K562 (cell line): ENCODE measurements at regions not wholly inside any gene's neighbourhood (a gene's known extent, or its start where the extent isn't known, plus 50 kb on each side); places are given as distances from the start of the nearest gene placed in this dataset.

Experiments used
- ATAC-seq: fragments of 200-7000 bp; cut with Tn5 transposase; 3 replicates; pipeline ENCODE4 v1.9.1; 2020; ENCODE audit warnings: moderate library complexity
- BruUV-seq: library from RNA; stranded (reverse); fragments of 400-500 nt; replicated peaks from 2 replicates; lab custom pipeline; 2021; lab: Mats Ljungman, UMichigan
- CTCF ChIA-PET: fragments of 300-600 bp; formaldehyde crosslinking; extraction: SDS; loops from one replicate; lab custom pipeline; 2021; ENCODE audit warnings: low intra/inter-chr PET ratio; lab: Yijun Ruan, JAX
- POLR2A ChIA-PET: fragments of 300-600, 350-650 bp; sonication (Branson Sonifier 250); formaldehyde crosslinking; extraction: SDS; loops from one replicate; lab custom pipeline; 2021; ENCODE audit warnings: antibody characterized with exemption, inconsistent platforms; lab: Yijun Ruan, JAX
- DNase-seq, 4 experiments: peaks; one replicate each; pipeline versions ENCODE4 v3.0.0 to v3.0.0-alpha.2; 2011 to 2018; ENCODE audit warnings: low spot score in 3 of 4, mixed read lengths in 3 of 4; ENCODE audit errors: extremely low read depth in 1 of 4
- FAIRE-seq: peaks from 2 replicates; lab custom pipeline; 2011; peaks lifted over from hg19 to GRCh38; lab: Jason Lieb, UNC
- H2AFZ ChIP-seq: 2 replicates; pipeline ENCODE4 v1.6.0; 2011; ENCODE audit warnings: low read depth, low read length, control low read depth, inconsistent platforms
- H3K27ac ChIP-seq: fragments of 200-600 bp; 3 replicates; pipeline ENCODE4 v1.8.0; 2011; ENCODE audit warnings: low read depth, mild to moderate bottlenecking, control low read depth, inconsistent platforms, low read length, moderate library complexity, mixed read lengths; ENCODE audit errors: extremely low read depth
- H3K27me3 ChIP-seq, 2 experiments: fragments of 300-600 bp in 1 of 2; 2 replicates in 1 of 2; 3 replicates in 1 of 2; pipeline versions ENCODE4 v1.6.0 to v1.8.0; 2011; ENCODE audit warnings: inconsistent platforms in 2 of 2, low read length in 2 of 2, mild to moderate bottlenecking in 1 of 2, mixed read lengths in 1 of 2, moderate library complexity in 1 of 2; ENCODE audit not compliant: control insufficient read depth in 2 of 2, insufficient read depth in 2 of 2
- H3K36me3 ChIP-seq: fragments of 300-600 bp; 3 replicates; pipeline ENCODE4 v1.8.0; 2011; ENCODE audit warnings: mild to moderate bottlenecking, low read length, inconsistent platforms; ENCODE audit not compliant: control insufficient read depth, insufficient read depth
- H3K4me1 ChIP-seq, 2 experiments: fragments of 200-600 bp in 1 of 2; replicated peaks in 1 of 2; 2 replicates in 1 of 2; 3 replicates in 1 of 2; pipeline versions ENCODE4 v1.5.1 to v1.8.0; 2011; ENCODE audit warnings: inconsistent platforms in 2 of 2, low read length in 2 of 2, mild to moderate bottlenecking in 1 of 2, mixed read lengths in 1 of 2, moderate library complexity in 1 of 2; ENCODE audit not compliant: control insufficient read depth in 2 of 2, insufficient read depth in 2 of 2
- H3K4me2 ChIP-seq: 2 replicates; pipeline ENCODE4 v1.6.1; 2011; ENCODE audit warnings: low read length, control low read depth, inconsistent platforms, mixed read lengths; ENCODE audit not compliant: insufficient read depth
- H3K4me3 ChIP-seq: fragments of 200-600 bp; sonication (generic), shearing (Covaris generic); 2 replicates; pipeline ENCODE4 v1.5.1; 2016; ENCODE audit warnings: control low read depth, inconsistent platforms
- H3K79me2 ChIP-seq: fragments of 200-600 bp; 3 replicates; pipeline ENCODE4 v1.8.0; 2011; ENCODE audit warnings: low read length, inconsistent platforms; ENCODE audit not compliant: control insufficient read depth, insufficient read depth
- H3K9ac ChIP-seq, 2 experiments: 2 replicates each; pipeline versions ENCODE4 v1.6.0 to v1.6.1; 2011; ENCODE audit warnings: low read depth in 2 of 2, low read length in 2 of 2, control low read depth in 1 of 2, inconsistent platforms in 1 of 2, mild to moderate bottlenecking in 1 of 2, mixed read lengths in 1 of 2; ENCODE audit not compliant: insufficient read depth in 1 of 2
- H3K9me1 ChIP-seq: one replicate; pipeline ENCODE4 v1.6.0; 2011; ENCODE audit warnings: inconsistent platforms, mild to moderate bottlenecking, low read length, moderate library complexity; ENCODE audit not compliant: control insufficient read depth, insufficient read depth
- H3K9me3 ChIP-seq: replicated peaks from 2 replicates; pipeline ENCODE4 v1.5.1; 2011; ENCODE audit warnings: low read depth, low read length, inconsistent platforms; ENCODE audit not compliant: control insufficient read depth, insufficient read depth
- H4K20me1 ChIP-seq: replicated peaks from 2 replicates; pipeline ENCODE4 v1.6.1; 2011; ENCODE audit warnings: low read length, inconsistent platforms, mixed read lengths; ENCODE audit not compliant: control insufficient read depth, insufficient read depth
- CBFB ChIP-seq: sonication (generic); formaldehyde crosslinking; IDR thresholded peaks from 2 replicates; pipeline ENCODE4 v1.4.0; 2020; ENCODE audit warnings: mild to moderate bottlenecking, missing genetic modification reagents
- CSDE1 ChIP-seq, 2 experiments: fragments of 450-650 bp; IDR thresholded peaks; 2 replicates each; pipeline ENCODE4 v1.6.1; 2016; ENCODE audit warnings: mild to moderate bottlenecking in 1 of 2
- KAT8 ChIP-seq: fragments of 450-650 bp; IDR thresholded peaks from 2 replicates; pipeline ENCODE4 v1.6.1; 2016; ENCODE audit warnings: low read depth, mild to moderate bottlenecking
- SIRT6 ChIP-seq: IDR thresholded peaks from one replicate; pipeline ENCODE4 v1.6.1; 2012; ENCODE audit warnings: low read depth, mild to moderate bottlenecking, control low read depth, inconsistent platforms, low read length, moderate library complexity
- THRAP3 ChIP-seq: fragments of 450-650 bp; IDR thresholded peaks from 2 replicates; pipeline ENCODE4 v1.6.1; 2016; ENCODE audit warnings: mild to moderate bottlenecking, inconsistent platforms, borderline replicate concordance
- XRCC3 ChIP-seq: fragments of 450-650 bp; IDR thresholded peaks from 2 replicates; pipeline ENCODE4 v1.6.1; 2017; ENCODE audit warnings: mild to moderate bottlenecking, moderate library complexity
- ZNF778 ChIP-seq: fragments of 450-650 bp; formaldehyde crosslinking; IDR thresholded peaks from 2 replicates; pipeline ENCODE4 v1.4.0; 2020; ENCODE audit warnings: mild to moderate bottlenecking, moderate library complexity
- WGBS: fragments of 100-300 bp; shearing (Covaris generic); methylation state at CpG from one replicate; pipeline ENCODE4 v1.1.6; 2016; ENCODE audit warnings: low coverage, mixed read lengths; ENCODE audit not compliant: insufficient coverage; ENCODE audit errors: missing lambda C conversion rate; 5-methylcytosine and 5-hydroxymethylcytosine counted together
- in situ Hi-C: fragments of 300-500 bp; cut with MboI; formaldehyde crosslinking; loops from 4 replicates; pipeline ENCODE4 v1.15.0; 2018; ENCODE audit warnings: inconsistent platforms, mixed read lengths
- intact Hi-C: fragments of 100-400 bp; cut with micrococcal nuclease; formaldehyde crosslinking; loops from 2 replicates; pipeline ENCODE4 v1.14.2; 2022
- TF ChIP-seq, protein P1 (sequence below): fragments of 450-650 bp; formaldehyde crosslinking; IDR thresholded peaks from 2 replicates; pipeline ENCODE4 v1.4.0; 2020; ENCODE audit warnings: mild to moderate bottlenecking, mixed read lengths

DNA sequence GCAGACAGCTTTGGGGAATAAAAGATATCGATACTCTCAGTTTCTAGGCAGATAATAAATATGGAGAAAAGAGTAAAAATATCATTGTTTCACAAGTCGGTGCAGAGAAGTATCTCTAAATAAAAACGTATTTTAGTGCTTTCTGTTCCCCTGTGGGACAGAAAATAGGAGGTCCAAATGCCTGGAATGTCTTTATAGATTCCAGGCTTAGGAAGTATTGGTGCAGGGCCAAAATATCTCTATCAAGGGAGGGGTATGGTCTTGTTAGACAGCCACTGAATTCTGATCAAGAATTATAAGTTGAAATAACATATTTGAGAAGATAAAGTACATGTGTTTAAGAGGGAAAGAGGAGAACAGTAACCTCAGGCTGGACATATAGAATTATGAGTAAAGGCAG lies 596.4 kb downstream of the PCDH18 start:
- Histone ChIP-seq H3K79me2 (no peaks in the 10 kb centered on the region), H3K9me1 (no peaks in the 10 kb centered on the region), H2AFZ (no peak overlapping the region), H3K4me3 (no peak overlapping the region), H4K20me1 (no peaks in the 10 kb centered on the region), H3K9me3 (0 out of 2 replicates have a peak, but pooled peaks cover 1% of the 10 kb centered on the region), H3K4me1 (no peaks in the 10 kb centered on the region), H3K4me2 (no peak overlapping the region), H3K9ac (no peak overlapping the region), H3K27me3 (no peaks in the 10 kb centered on the region), H3K36me3 (no peaks in the 10 kb centered on the region), H3K27ac (no peak overlapping the region)
- WGBS, result 0% methylated on average over 3 of the region's 3 CpGs
- no peak for ATAC-seq
- intact Hi-C loops (no loop called here), in situ Hi-C loops (no loop called here)
- DNase-seq, result no peak
- TF ChIP-seq, protein P1, sequence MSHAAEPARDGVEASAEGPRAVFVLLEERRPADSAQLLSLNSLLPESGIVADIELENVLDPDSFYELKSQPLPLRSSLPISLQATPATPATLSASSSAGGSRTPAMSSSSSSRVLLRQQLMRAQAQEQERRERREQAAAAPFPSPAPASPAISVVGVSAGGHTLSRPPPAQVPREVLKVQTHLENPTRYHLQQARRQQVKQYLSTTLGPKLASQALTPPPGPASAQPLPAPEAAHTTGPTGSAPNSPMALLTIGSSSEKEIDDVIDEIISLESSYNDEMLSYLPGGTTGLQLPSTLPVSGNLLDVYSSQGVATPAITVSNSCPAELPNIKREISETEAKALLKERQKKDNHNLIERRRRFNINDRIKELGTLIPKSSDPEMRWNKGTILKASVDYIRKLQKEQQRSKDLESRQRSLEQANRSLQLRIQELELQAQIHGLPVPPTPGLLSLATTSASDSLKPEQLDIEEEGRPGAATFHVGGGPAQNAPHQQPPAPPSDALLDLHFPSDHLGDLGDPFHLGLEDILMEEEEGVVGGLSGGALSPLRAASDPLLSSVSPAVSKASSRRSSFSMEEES (CRISPR knock-in tag), result no peak
- TF ChIP-seq ZNF778 (CRISPR knock-in tag), result no peak
- no peak for TF ChIP-seq THRAP3
- no peak for TF ChIP-seq KAT8
- no peak for TF ChIP-seq SIRT6
- no peak for TF ChIP-seq CBFB (CRISPR knock-in tag)
- TF ChIP-seq CSDE1 (IDR thresholded peaks at IDR 0.05), result no peak
- TF ChIP-seq XRCC3, result no peak
- ChIA-PET CTCF (no interaction called here), POLR2A (no interaction called here)
- no TSS peak for BruUV-seq
- no peak for FAIRE-seq
